B cell (primary cell): ENCODE measurements at regions not wholly inside any gene's neighbourhood (a gene's known extent, or its start where the extent isn't known, plus 50 kb on each side); places are given as distances from the start of the nearest gene placed in this dataset.

Experiments
- CTCF ChIP-seq: fragments of 200-600 bp; IDR thresholded peaks from one replicate; pipeline ENCODE4 v1.8.0; 2022; ENCODE audit warnings: antibody characterized with exemption, mild to moderate bottlenecking
- EZH2 ChIP-seq: IDR thresholded peaks from 2 replicates; pipeline ENCODE4 v1.6.1; 2012; ENCODE audit warnings: borderline replicate concordance, low read depth, mild to moderate bottlenecking, moderate library complexity, low read length; ENCODE audit not compliant: insufficient read depth, poor library complexity, severe bottlenecking

DNA sequence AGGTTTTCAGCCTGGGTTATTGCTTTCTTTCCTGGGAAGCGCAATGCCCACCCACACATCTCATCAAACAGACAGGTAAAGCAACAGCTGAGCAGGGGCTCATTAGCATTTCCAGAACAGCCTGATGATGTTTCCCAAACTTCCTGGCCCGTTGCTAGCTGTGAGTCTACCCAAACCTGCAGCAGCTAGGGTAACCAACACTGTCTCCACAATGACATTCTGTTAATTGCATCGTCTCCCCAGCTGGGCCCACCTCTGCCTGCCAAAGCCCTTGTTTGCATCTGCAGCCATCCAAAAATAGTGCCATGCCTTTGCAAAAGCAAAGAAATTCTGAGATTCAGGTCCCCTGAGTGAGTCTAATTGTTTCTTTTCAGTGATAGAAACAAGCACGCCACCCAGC, 273.0 kb downstream of the MED10 start:
- no peak for TF ChIP-seq EZH2
- no peak for TF ChIP-seq CTCF
